ENCODE measurements at regions not wholly inside any gene's neighbourhood (a gene's known extent, or its start where the extent isn't known, plus 50 kb on each side); places are given as distances from the start of the nearest gene placed in this dataset.
"Not testable (repeated sequence)": the region's sequence is repeated elsewhere in the genome, so short reads cannot be mapped to it uniquely, and the experiment has no call there.

DNA sequence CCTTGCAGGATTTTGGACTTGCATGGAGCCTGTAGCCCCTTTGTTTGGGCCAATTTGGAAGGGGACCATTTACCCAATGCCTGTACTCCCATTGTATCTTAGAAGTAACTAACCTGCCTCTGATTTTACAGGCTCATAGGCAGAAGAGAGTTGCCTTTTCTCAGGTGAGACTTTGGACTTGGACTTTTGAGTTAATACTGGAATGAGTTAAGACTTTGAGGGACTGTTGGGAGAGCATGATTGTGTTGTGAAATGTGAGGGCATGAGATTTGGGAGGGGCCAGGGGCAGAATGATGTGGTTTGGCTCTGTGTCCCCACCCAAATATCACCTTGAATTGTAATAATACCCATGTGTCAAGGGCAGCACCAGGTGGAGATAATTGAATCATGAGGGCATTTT, 60.1 kb upstream of the ENPP6 start:
- TF ChIP-seq SPI1, POLR2A, TAF1, POLR2AphosphoS5 (IDR thresholded peaks at IDR 0.05; ENCODE audit: low read depth, low read length): not testable (repeated sequence)

All from GM12891 (cell line).